ENCODE measurements at regions not wholly inside any gene's neighbourhood (a gene's known extent, or its start where the extent isn't known, plus 50 kb on each side); places are given as distances from the start of the nearest gene placed in this dataset.

DNA sequence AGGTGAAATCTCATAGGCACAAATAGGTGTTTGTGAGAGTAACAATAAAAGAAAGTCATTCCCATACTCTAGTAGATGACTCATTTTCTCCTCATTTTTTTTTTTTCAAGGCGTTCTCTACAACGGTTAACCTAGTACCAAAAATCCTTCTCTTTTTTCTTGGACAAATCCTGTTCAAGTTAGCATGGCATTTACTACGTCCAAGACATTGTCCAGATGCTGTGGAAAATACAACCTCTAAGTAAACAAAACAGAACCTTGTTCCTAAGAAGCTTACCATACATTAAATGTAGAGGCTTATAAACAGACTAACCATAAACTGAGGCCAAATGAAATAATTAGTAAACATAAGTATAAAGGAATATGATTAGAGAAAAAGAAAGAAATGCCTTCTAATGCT, 76.2 kb upstream of the RGS4 start:
- CTCF ChIA-PET, result no interaction called here
- H3K4me3 Mint-ChIP-seq, result no peak overlapping the region
- no peaks in the 10 kb centered on the region for H3K4me1 ChIP-seq (ENCODE audit: control insufficient read depth in 1 of 2, extremely low read depth in 1 of 2, insufficient read depth in 2 of 2, low read length in 2 of 2)
- H3K27me3 Mint-ChIP-seq, result peaks cover 8 to 14% of the 10 kb centered on the region in 2 donors
- H3K4me3 ChIP-seq (ENCODE audit: control insufficient read depth in 1 of 2, extremely low read depth in 1 of 2, low read length in 1 of 2), result no peak overlapping the region
- H3K27ac ChIP-seq (ENCODE audit: low read length), result no peak overlapping the region
- DNase-seq (no peak), ATAC-seq (replicated peaks in 1 of 4) (no peak)
- peaks cover 0 to 4% of the 10 kb centered on the region in 2 experiments for H3K27me3 ChIP-seq (replicated peaks in 1 of 2; ENCODE audit: control insufficient read depth in 2 of 2, extremely low read depth in 1 of 2, insufficient read depth in 2 of 2, low read length in 1 of 2)
- POLR2A ChIA-PET, result no interaction called here
- 73% methylated on average over 2 of the region's 3 CpGs for WGBS (ENCODE audit: insufficient coverage)
- H3K9me3 ChIP-seq, result no peaks in the 10 kb centered on the region
- H3K36me3 ChIP-seq (ENCODE audit: control insufficient read depth in 2 of 2, extremely low read depth in 1 of 2, insufficient read depth in 1 of 2, low read length in 1 of 2), result no peaks in the 10 kb centered on the region
- H3K36me3 Mint-ChIP-seq, result no peaks in the 10 kb centered on the region
- no peaks in the 10 kb centered on the region for H3K4me1 Mint-ChIP-seq
- H3K27ac Mint-ChIP-seq, result no peak overlapping the region
- H3K9me3 Mint-ChIP-seq, result peaks cover 0 to 4% (median 0%) of the 10 kb centered on the region in 3 donors

- no peaks in the 10 kb centered on the region for H3K4me1 Mint-ChIP-seq
- Histone ChIP-seq H3K27ac (ENCODE audit: low read length) (no peak overlapping the region), H3K4me1 (ENCODE audit: control insufficient read depth in 1 of 2, extremely low read depth in 1 of 2, insufficient read depth in 2 of 2, low read length in 2 of 2) (no peaks in the 10 kb centered on the region), H3K36me3 (ENCODE audit: control insufficient read depth in 2 of 2, extremely low read depth in 1 of 2, insufficient read depth in 1 of 2, low read length in 1 of 2) (no peaks in the 10 kb centered on the region), H3K4me3 (ENCODE audit: control insufficient read depth in 1 of 2, extremely low read depth in 1 of 2, low read length in 1 of 2) (no peak overlapping the region), H3K9me3 (no peaks in the 10 kb centered on the region), H3K27me3 (replicated peaks in 1 of 2; ENCODE audit: control insufficient read depth in 2 of 2, extremely low read depth in 1 of 2, insufficient read depth in 2 of 2, low read length in 1 of 2) (peaks cover 0 to 4% of the 10 kb centered on the region in 2 experiments)
- peaks cover 8 to 22% of the 10 kb centered on the region in 2 donors for H3K27me3 Mint-ChIP-seq
- ChIA-PET POLR2A (no interaction called here), CTCF (interaction anchor here in 1 of 2 donors (1.0 kb wide), 1 partner anchor 143 kb away, joined by 3 read pairs; no protein-coding TSS in a partner anchor)
- no peak overlapping the region for H3K27ac Mint-ChIP-seq
- WGBS (ENCODE audit: insufficient coverage), result 72% methylated on average over 3 of the region's 6 CpGs
- H3K9me3 Mint-ChIP-seq, result peaks cover 0 to 4% (median 0%) of the 10 kb centered on the region in 3 donors
- H3K36me3 Mint-ChIP-seq, result no peaks in the 10 kb centered on the region
- DNase-seq (no peak), ATAC-seq (replicated peaks in 1 of 4) (no peak)
- H3K4me3 Mint-ChIP-seq, result no peak overlapping the region
Measured at GRCh38 chr1:162991444-162991843, 77.7 kb upstream of the RGS4 start.

- H3K27me3 ChIP-seq (replicated peaks in 1 of 2; ENCODE audit: control insufficient read depth in 2 of 2, extremely low read depth in 1 of 2, insufficient read depth in 2 of 2, low read length in 1 of 2), result peaks cover 0 to 4% of the 10 kb centered on the region in 2 experiments
- no peak overlapping the region for H3K27ac ChIP-seq (ENCODE audit: low read length)
- Mint-ChIP-seq H3K4me1 (no peaks in the 10 kb centered on the region), H3K36me3 (no peaks in the 10 kb centered on the region), H3K9me3 (peaks cover 0 to 4% (median 0%) of the 10 kb centered on the region in 3 donors), H3K27me3 (peaks cover 12 to 18% of the 10 kb centered on the region in 2 donors), H3K4me3 (no peak overlapping the region), H3K27ac (no peak overlapping the region)
- WGBS (ENCODE audit: insufficient coverage), result 84% methylated on average over 3 of the region's 3 CpGs
- ATAC-seq (replicated peaks in 1 of 4) (no peak), DNase-seq (no peak)
- no peaks in the 10 kb centered on the region for H3K36me3 ChIP-seq (ENCODE audit: control insufficient read depth in 2 of 2, extremely low read depth in 1 of 2, insufficient read depth in 1 of 2, low read length in 1 of 2)
- CTCF ChIA-PET, result no interaction called here
- POLR2A ChIA-PET, result no interaction called here
- H3K4me3 ChIP-seq (ENCODE audit: control insufficient read depth in 1 of 2, extremely low read depth in 1 of 2, low read length in 1 of 2), result no peak overlapping the region
- H3K4me1 ChIP-seq (ENCODE audit: control insufficient read depth in 1 of 2, extremely low read depth in 1 of 2, insufficient read depth in 2 of 2, low read length in 2 of 2), result no peaks in the 10 kb centered on the region
- no peaks in the 10 kb centered on the region for H3K9me3 ChIP-seq
Measured at GRCh38 chr1:162990665-162991064, 78.5 kb upstream of the RGS4 start.

- Mint-ChIP-seq H3K27me3 (peaks cover 12 to 22% of the 10 kb centered on the region in 2 donors), H3K4me3 (no peak overlapping the region), H3K4me1 (no peaks in the 10 kb centered on the region), H3K36me3 (no peaks in the 10 kb centered on the region), H3K9me3 (peaks cover 0 to 4% (median 0%) of the 10 kb centered on the region in 3 donors), H3K27ac (no peak overlapping the region)
- CTCF ChIA-PET, result no interaction called here
- DNase-seq (no peak), ATAC-seq (replicated peaks in 1 of 4) (no peak)
- Histone ChIP-seq H3K4me1 (ENCODE audit: control insufficient read depth in 1 of 2, extremely low read depth in 1 of 2, insufficient read depth in 2 of 2, low read length in 2 of 2) (no peaks in the 10 kb centered on the region), H3K4me3 (ENCODE audit: control insufficient read depth in 1 of 2, extremely low read depth in 1 of 2, low read length in 1 of 2) (no peak overlapping the region), H3K27ac (ENCODE audit: low read length) (no peak overlapping the region), H3K36me3 (ENCODE audit: control insufficient read depth in 2 of 2, extremely low read depth in 1 of 2, insufficient read depth in 1 of 2, low read length in 1 of 2) (no peaks in the 10 kb centered on the region), H3K27me3 (replicated peaks in 1 of 2; ENCODE audit: control insufficient read depth in 2 of 2, extremely low read depth in 1 of 2, insufficient read depth in 2 of 2, low read length in 1 of 2) (peaks cover 0 to 4% of the 10 kb centered on the region in 2 experiments), H3K9me3 (no peaks in the 10 kb centered on the region)
- no CpG with 5 or more reads among the region's 3 CpGs for WGBS (ENCODE audit: insufficient coverage)
- POLR2A ChIA-PET, result no interaction called here
Measured at GRCh38 chr1:162988869-162989268, 80.3 kb upstream of the RGS4 start.

- Mint-ChIP-seq H3K27me3 (peaks cover 12 to 24% of the 10 kb centered on the region in 2 donors), H3K36me3 (no peaks in the 10 kb centered on the region), H3K4me3 (no peak overlapping the region), H3K27ac (no peak overlapping the region), H3K9me3 (peaks cover 0 to 4% (median 0%) of the 10 kb centered on the region in 3 donors), H3K4me1 (no peaks in the 10 kb centered on the region)
- Histone ChIP-seq H3K9me3 (no peaks in the 10 kb centered on the region), H3K4me3 (ENCODE audit: control insufficient read depth in 1 of 2, extremely low read depth in 1 of 2, low read length in 1 of 2) (no peak overlapping the region), H3K27ac (ENCODE audit: low read length) (no peak overlapping the region), H3K36me3 (ENCODE audit: control insufficient read depth in 2 of 2, extremely low read depth in 1 of 2, insufficient read depth in 1 of 2, low read length in 1 of 2) (no peaks in the 10 kb centered on the region), H3K27me3 (replicated peaks in 1 of 2; ENCODE audit: control insufficient read depth in 2 of 2, extremely low read depth in 1 of 2, insufficient read depth in 2 of 2, low read length in 1 of 2) (peaks cover 0 to 4% of the 10 kb centered on the region in 2 experiments), H3K4me1 (ENCODE audit: control insufficient read depth in 1 of 2, extremely low read depth in 1 of 2, insufficient read depth in 2 of 2, low read length in 2 of 2) (no peaks in the 10 kb centered on the region)
- WGBS (ENCODE audit: insufficient coverage), result no CpG with 5 or more reads among the region's 1 CpG
- DNase-seq, result no peak
- ATAC-seq (replicated peaks in 1 of 4), result no peak
- POLR2A ChIA-PET, result no interaction called here
- CTCF ChIA-PET, result no interaction called here
Measured at GRCh38 chr1:162987866-162988265, 81.3 kb upstream of the RGS4 start.

DNA sequence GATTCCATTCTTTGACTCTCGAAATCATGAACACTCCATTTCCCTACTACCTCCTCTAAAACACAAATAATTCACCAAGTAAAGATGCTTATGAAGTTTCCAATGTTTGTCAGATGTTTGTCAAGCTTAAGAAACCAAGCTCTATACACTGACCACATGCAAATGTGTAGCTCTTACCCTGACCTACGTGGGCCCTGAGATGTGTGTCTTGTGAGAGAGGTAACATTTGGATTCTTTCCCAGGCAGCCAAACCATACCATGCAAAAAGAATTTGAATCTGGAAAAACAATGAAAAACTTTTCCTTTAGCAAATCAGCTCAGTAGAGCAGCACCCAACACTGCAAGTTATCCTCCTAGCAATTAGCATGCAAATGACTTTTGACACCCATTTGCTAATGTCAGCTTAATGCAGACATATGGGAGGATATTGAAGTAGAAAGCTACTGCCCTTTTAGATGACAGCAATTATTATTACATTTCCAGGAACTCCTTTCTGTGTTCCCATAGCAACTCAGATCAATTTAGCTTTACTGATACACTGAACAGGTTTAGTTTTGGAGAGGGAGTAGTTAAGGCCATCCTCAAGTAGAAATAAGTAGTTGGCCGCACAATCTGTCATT, 83.2 kb upstream of the RGS4 start:
- Mint-ChIP-seq H3K36me3 (no peaks in the 10 kb centered on the region), H3K27me3 (peaks cover 23 to 25% of the 10 kb centered on the region in 2 donors), H3K4me1 (no peaks in the 10 kb centered on the region), H3K9me3 (no peaks in the 10 kb centered on the region), H3K27ac (no peak overlapping the region), H3K4me3 (no peak overlapping the region)
- H3K4me3 ChIP-seq (ENCODE audit: control insufficient read depth in 1 of 2, extremely low read depth in 1 of 2, low read length in 1 of 2), result no peak overlapping the region
- ATAC-seq (replicated peaks in 1 of 4) (no peak), DNase-seq (no peak)
- ChIA-PET POLR2A (no interaction called here), CTCF (no interaction called here)
- no CpG with 5 or more reads among the region's 3 CpGs for WGBS (ENCODE audit: insufficient coverage)
- no peaks in the 10 kb centered on the region for H3K9me3 ChIP-seq
- no peaks in the 10 kb centered on the region for H3K36me3 ChIP-seq (ENCODE audit: control insufficient read depth in 2 of 2, extremely low read depth in 1 of 2, insufficient read depth in 1 of 2, low read length in 1 of 2)
- no peaks in the 10 kb centered on the region for H3K4me1 ChIP-seq (ENCODE audit: control insufficient read depth in 1 of 2, extremely low read depth in 1 of 2, insufficient read depth in 2 of 2, low read length in 2 of 2)
- no peak overlapping the region for H3K27ac ChIP-seq (ENCODE audit: low read length)
- H3K27me3 ChIP-seq (replicated peaks in 1 of 2; ENCODE audit: control insufficient read depth in 2 of 2, extremely low read depth in 1 of 2, insufficient read depth in 2 of 2, low read length in 1 of 2), result peaks cover 0 to 4% of the 10 kb centered on the region in 2 experiments

DNA sequence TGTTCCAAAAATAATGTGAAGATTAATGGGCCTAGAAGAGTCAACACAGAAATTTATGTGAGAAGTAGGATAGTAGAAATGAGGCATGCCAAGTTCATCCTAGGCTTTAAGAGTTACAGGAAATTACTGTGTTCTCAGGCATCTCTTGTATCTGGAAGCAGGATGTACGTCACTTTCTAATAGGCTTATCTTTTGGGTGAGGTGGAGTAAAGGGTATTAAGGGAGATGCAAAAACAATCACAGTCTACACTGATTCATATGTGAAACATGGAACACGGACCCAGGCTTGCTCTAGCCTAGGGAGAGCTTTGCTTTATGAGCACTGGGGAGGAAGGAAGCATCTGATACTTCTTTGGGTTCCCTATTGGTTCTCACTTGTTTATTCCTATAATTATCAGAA, 84.5 kb upstream of the RGS4 start:
- H3K27me3 ChIP-seq (replicated peaks in 1 of 2; ENCODE audit: control insufficient read depth in 2 of 2, extremely low read depth in 1 of 2, insufficient read depth in 2 of 2, low read length in 1 of 2), result peaks cover 0 to 4% of the 10 kb centered on the region in 2 experiments
- CTCF ChIA-PET, result no interaction called here
- no peak overlapping the region for H3K4me3 Mint-ChIP-seq
- no CpG with 5 or more reads among the region's 2 CpGs for WGBS (ENCODE audit: insufficient coverage)
- H3K4me3 ChIP-seq (ENCODE audit: control insufficient read depth in 1 of 2, extremely low read depth in 1 of 2, low read length in 1 of 2), result no peak overlapping the region
- no peaks in the 10 kb centered on the region for H3K9me3 Mint-ChIP-seq
- H3K27ac ChIP-seq (ENCODE audit: low read length), result no peak overlapping the region
- H3K27ac Mint-ChIP-seq, result no peak overlapping the region
- POLR2A ChIA-PET, result no interaction called here
- no peaks in the 10 kb centered on the region for H3K4me1 ChIP-seq (ENCODE audit: control insufficient read depth in 1 of 2, extremely low read depth in 1 of 2, insufficient read depth in 2 of 2, low read length in 2 of 2)
- ATAC-seq (replicated peaks in 1 of 4), result no peak
- no peaks in the 10 kb centered on the region for H3K9me3 ChIP-seq
- H3K36me3 ChIP-seq (ENCODE audit: control insufficient read depth in 2 of 2, extremely low read depth in 1 of 2, insufficient read depth in 1 of 2, low read length in 1 of 2), result no peaks in the 10 kb centered on the region
- H3K36me3 Mint-ChIP-seq, result no peaks in the 10 kb centered on the region
- H3K27me3 Mint-ChIP-seq, result peaks cover 23 to 24% of the 10 kb centered on the region in 2 donors
- no peak for DNase-seq
- no peaks in the 10 kb centered on the region for H3K4me1 Mint-ChIP-seq
